PC-3 (cell line): ENCODE measurements at regions not wholly inside any gene's neighbourhood (a gene's known extent, or its start where the extent isn't known, plus 50 kb on each side); places are given as distances from the start of the nearest gene placed in this dataset.

Experiments
- CTCF ChIP-seq: fragments of 300-600 bp; sonication (generic); conservative IDR thresholded peaks from 2 replicates; pipeline ENCODE4 v1.5.1; 2017; ENCODE audit warnings: antibody characterized with exemption, low read depth, mild to moderate bottlenecking, low read length
- EZH2 ChIP-seq: fragments of 300-600 bp; sonication (generic); IDR thresholded peaks from one replicate; pipeline ENCODE4 v1.6.1; 2017; ENCODE audit warnings: antibody characterized with exemption, mild to moderate bottlenecking, low read length; ENCODE audit not compliant: unreplicated experiment

- TF ChIP-seq CTCF: no peak
- no peak for TF ChIP-seq EZH2
Measured at GRCh38 chr1:79792219-79792930, 785.8 kb upstream of the ADGRL4 start.
